PC-3 (cell line): ENCODE measurements at regions not wholly inside any gene's neighbourhood (a gene's known extent, or its start where the extent isn't known, plus 50 kb on each side); places are given as distances from the start of the nearest gene placed in this dataset.

Source experiments
- CTCF ChIP-seq: fragments of 300-600 bp; sonication (generic); conservative IDR thresholded peaks from 2 replicates; pipeline ENCODE4 v1.5.1; 2017; ENCODE audit warnings: antibody characterized with exemption, low read depth, mild to moderate bottlenecking, low read length
- EZH2phosphoT487 ChIP-seq: fragments of 300-600 bp; sonication (generic); IDR thresholded peaks from 2 replicates; pipeline ENCODE4 v1.6.1; 2018; ENCODE audit warnings: mild to moderate bottlenecking, antibody characterized with exemption, low read length, borderline replicate concordance

- no peak for TF ChIP-seq CTCF
- no peak for TF ChIP-seq EZH2phosphoT487
These were observed 706.1 kb upstream of the GOLIM4 start for GRCh38 chr3:168801794-168802193.
